HCT116 (cell line): ENCODE measurements at regions not wholly inside any gene's neighbourhood (a gene's known extent, or its start where the extent isn't known, plus 50 kb on each side); places are given as distances from the start of the nearest gene placed in this dataset.

ENCODE experiments used
- ATAC-seq: fragments of 200-7000 bp; cut with Tn5 transposase; 2 replicates; pipeline ENCODE4 v1.9.1; 2020; ENCODE audit warnings: mild to moderate bottlenecking, moderate library complexity
- BruUV-seq: library from RNA; stranded (reverse); fragments of 400-500 nt; replicated peaks from 2 replicates; lab custom pipeline; 2021; lab: Mats Ljungman, UMichigan
- CTCF ChIA-PET: fragments of 300-600 bp; sonication (Branson Sonifier 250); formaldehyde crosslinking; loops from one replicate; lab custom pipeline; 2021; ENCODE audit warnings: antibody characterized with exemption; lab: Charles Lee
- POLR2A ChIA-PET: fragments of 300-600, 350-600 bp; sonication (Branson Sonifier 250); formaldehyde crosslinking; loops from one replicate; lab custom pipeline; 2021; ENCODE audit warnings: antibody characterized with exemption; lab: Charles Lee
- RAD21 ChIA-PET, 2 experiments: fragments of 300-600 bp; sonication (Branson Sonifier 250); formaldehyde crosslinking; loops; one replicate each; lab custom pipeline; 2023; ENCODE audit warnings: low total read pairs in 2 of 2; ENCODE audit not compliant: uncharacterized antibody in 2 of 2, unreplicated experiment in 2 of 2, low non-redundant PET in 1 of 2; lab: Charles Lee
- DNase-seq: peaks from one replicate; pipeline ENCODE4 v3.0.0-alpha.2; 2010; ENCODE audit warnings: low read depth, low spot score
- H2AFZ ChIP-seq: fragments of 200-600 bp; shearing (Covaris generic), sonication (generic); 2 replicates; pipeline ENCODE4 v1.6.1; 2017; ENCODE audit warnings: low read depth, mixed run types, mixed read lengths, antibody characterized with exemption, low read length; ENCODE audit not compliant: poor library complexity, severe bottlenecking
- H3K27ac ChIP-seq: 2 replicates; pipeline ENCODE4 v1.5.1; 2012; ENCODE audit warnings: low read depth, low read length
- H3K27me3 ChIP-seq: fragments of 200-600 bp; sonication (generic); 2 replicates; pipeline ENCODE4 v1.6.1; 2016; ENCODE audit warnings: mixed run types, low read length, mixed read lengths; ENCODE audit not compliant: insufficient read depth
- H3K36me3 ChIP-seq, 2 experiments: fragments of 200-500 bp in 1 of 2; fragments of 200-600 bp in 1 of 2; sonication (Bioruptor generic) in 1 of 2; sonication (generic) in 1 of 2; 2 replicates each; pipeline versions ENCODE4 v1.5.1 to v1.6.1; 2014 to 2016; ENCODE audit warnings: low read length in 2 of 2, inconsistent platforms in 1 of 2, mixed read lengths in 1 of 2, mixed run types in 1 of 2; ENCODE audit not compliant: insufficient read depth in 2 of 2, control insufficient read depth in 1 of 2
- H3K4me1 ChIP-seq, 2 experiments: fragments of 200-600 bp in 1 of 2; sonication (generic) in 1 of 2; 2 replicates each; pipeline versions ENCODE4 v1.5.1 to v1.6.1; 2012 to 2017; ENCODE audit warnings: low read length in 2 of 2, inconsistent platforms in 1 of 2, mild to moderate bottlenecking in 1 of 2, mixed read lengths in 1 of 2, mixed run types in 1 of 2, moderate library complexity in 1 of 2; ENCODE audit not compliant: insufficient read depth in 2 of 2, control insufficient read depth in 1 of 2
- H3K4me2 ChIP-seq: fragments of 200-600 bp; sonication (generic); 2 replicates; pipeline ENCODE4 v1.6.1; 2017; ENCODE audit warnings: mixed run types, low read length, mixed read lengths
- H3K4me3 ChIP-seq, 2 experiments: fragments of 200-600 bp in 1 of 2; sonication (generic) in 1 of 2; replicated peaks in 1 of 2; 2 replicates each; pipeline ENCODE4 v1.5.1; 2011 to 2016; ENCODE audit warnings: low read length in 2 of 2, control low read depth in 1 of 2, low read depth in 1 of 2, mild to moderate bottlenecking in 1 of 2, mixed read lengths in 1 of 2, mixed run types in 1 of 2
- H3K79me2 ChIP-seq: fragments of 200-600 bp; sonication (generic); 2 replicates; pipeline ENCODE4 v1.6.1; 2017; ENCODE audit warnings: mild to moderate bottlenecking, mixed run types, low read length, moderate library complexity, mixed read lengths; ENCODE audit not compliant: insufficient read depth
- H3K9ac ChIP-seq: fragments of 200-600 bp; sonication (generic); 2 replicates; pipeline ENCODE4 v1.6.1; 2016; ENCODE audit warnings: low read length, mixed read lengths
- H3K9me2 ChIP-seq: fragments of 200-600 bp; sonication (generic), shearing (Covaris generic); 2 replicates; pipeline ENCODE4 v1.6.1; 2017; ENCODE audit warnings: mixed run types, mild to moderate bottlenecking, moderate library complexity; ENCODE audit not compliant: insufficient read depth
- H3K9me3 ChIP-seq, 2 experiments: fragments of 200-500 bp in 1 of 2; fragments of 200-600 bp in 1 of 2; sonication (Bioruptor generic) in 1 of 2; sonication (generic) in 1 of 2; 2 replicates each; pipeline ENCODE4 v1.6.1; 2014 to 2017; ENCODE audit warnings: low read length in 2 of 2, mixed read lengths in 2 of 2, inconsistent platforms in 1 of 2, low read depth in 1 of 2, mild to moderate bottlenecking in 1 of 2, mixed run types in 1 of 2, moderate library complexity in 1 of 2; ENCODE audit not compliant: control insufficient read depth in 1 of 2, insufficient read depth in 1 of 2
- H4K20me1 ChIP-seq: fragments of 200-600 bp; sonication (generic), shearing (Covaris generic); 2 replicates; pipeline ENCODE4 v1.6.1; 2017; ENCODE audit warnings: mixed run types, mild to moderate bottlenecking, moderate library complexity; ENCODE audit not compliant: insufficient read depth
- ATF3 ChIP-seq: IDR thresholded peaks from 2 replicates; pipeline ENCODE4 v1.6.1; 2012
- CBX3 ChIP-seq: IDR thresholded peaks from 2 replicates; pipeline ENCODE4 v1.6.1; 2012; ENCODE audit warnings: low read depth
- CEBPB ChIP-seq: IDR thresholded peaks from 2 replicates; pipeline ENCODE4 v1.6.1; 2012; ENCODE audit warnings: low read depth
- EGR1 ChIP-seq: IDR thresholded peaks from 2 replicates; pipeline ENCODE4 v1.6.1; 2012; ENCODE audit warnings: low read depth
- ELF1 ChIP-seq: IDR thresholded peaks from 2 replicates; pipeline ENCODE4 v1.6.1; 2012; ENCODE audit warnings: low read depth, borderline replicate concordance
- EZH2phosphoT487 ChIP-seq: fragments of 200-600 bp; IDR thresholded peaks from 2 replicates; pipeline ENCODE4 v1.6.1; 2018; ENCODE audit warnings: antibody characterized with exemption, borderline replicate concordance
- FOSL1 ChIP-seq: IDR thresholded peaks from 2 replicates; pipeline ENCODE4 v1.6.1; 2012; ENCODE audit warnings: low read depth
- JUND ChIP-seq: IDR thresholded peaks from 2 replicates; pipeline ENCODE4 v1.6.1; 2012
- MAX ChIP-seq: IDR thresholded peaks from 2 replicates; pipeline ENCODE4 v1.6.1; 2012
- POLR2AphosphoS5 ChIP-seq: IDR thresholded peaks from 2 replicates; pipeline ENCODE4 v1.6.1; 2011; ENCODE audit warnings: mild to moderate bottlenecking, low read depth, low read length, moderate library complexity
- RAD21 ChIP-seq: IDR thresholded peaks from 2 replicates; pipeline ENCODE4 v1.6.1; 2012; ENCODE audit warnings: low read depth, mild to moderate bottlenecking
- REST ChIP-seq: IDR thresholded peaks from 2 replicates; pipeline ENCODE4 v1.6.1; 2012; ENCODE audit warnings: low read depth
- SIN3A ChIP-seq: IDR thresholded peaks from 2 replicates; pipeline ENCODE4 v1.6.1; 2012; ENCODE audit warnings: low read depth
- SP1 ChIP-seq: IDR thresholded peaks from 2 replicates; pipeline ENCODE4 v1.6.1; 2012; ENCODE audit warnings: low read depth
- SRF ChIP-seq: IDR thresholded peaks from 2 replicates; pipeline ENCODE4 v1.6.1; 2012; ENCODE audit warnings: low read depth
- ZNF274 ChIP-seq: fragments of 200-500 bp; sonication (Bioruptor generic); IDR thresholded peaks from 2 replicates; pipeline ENCODE4 v1.6.1; 2014; ENCODE audit warnings: mild to moderate bottlenecking, low read depth, low read length, inconsistent platforms
- intact Hi-C: fragments of 100-400 bp; cut with micrococcal nuclease; formaldehyde crosslinking; loops from 2 replicates; pipeline ENCODE4 v1.10.0; 2022

GRCh38 chr1:148317288-148317985 is 165.4 kb upstream of the NBPF11 start:
- no peak overlapping the region for H3K4me2 ChIP-seq
- no peak overlapping the region for H2AFZ ChIP-seq
- ATAC-seq, result no peak
- ChIA-PET POLR2A (no interaction called here), RAD21 (no interaction called here), CTCF (no interaction called here)
- H3K4me3 ChIP-seq, result no peak overlapping the region
- H3K9me2 ChIP-seq, result no peaks in the 10 kb centered on the region
- no peaks in the 10 kb centered on the region for H3K36me3 ChIP-seq
- no peak overlapping the region for H3K9ac ChIP-seq
- H3K4me1 ChIP-seq, result no peaks in the 10 kb centered on the region
- no peaks in the 10 kb centered on the region for H3K27me3 ChIP-seq
- intact Hi-C loops, result no loop called here
- TF ChIP-seq EGR1, result no peak
- TF ChIP-seq CEBPB, result peak; percentile 38; the same call in 1 of the 2 replicates
- TF ChIP-seq, all 23 proteins: peak for 1
- H4K20me1 ChIP-seq, result no peaks in the 10 kb centered on the region
- no peaks in the 10 kb centered on the region for H3K79me2 ChIP-seq
- H3K27ac ChIP-seq, result no peak overlapping the region
- no peak for DNase-seq
- no TSS peak for BruUV-seq
- H3K9me3 ChIP-seq, result no peaks in the 10 kb centered on the region

- no peak for ATAC-seq
- ChIA-PET RAD21 (no interaction called here), CTCF (interaction anchor here (0.6 kb wide), 1 partner anchor 12 kb away, joined by 4 read pairs; no protein-coding TSS in a partner anchor), POLR2A (interaction anchor here (0.8 kb wide), 1 partner anchor 52 kb away, joined by 3 read pairs; no protein-coding TSS in a partner anchor)
- H4K20me1 ChIP-seq, result no peaks in the 10 kb centered on the region
- no peaks in the 10 kb centered on the region for H3K36me3 ChIP-seq
- H3K9me2 ChIP-seq, result no peaks in the 10 kb centered on the region
- intact Hi-C loops, result no loop called here
- BruUV-seq, result no TSS peak
- H3K4me2 ChIP-seq, result no peak overlapping the region
- no peak for DNase-seq
- no peak overlapping the region for H3K9ac ChIP-seq
- H2AFZ ChIP-seq, result no peak overlapping the region
- H3K4me3 ChIP-seq, result no peak overlapping the region
- no peaks in the 10 kb centered on the region for H3K27me3 ChIP-seq
- H3K79me2 ChIP-seq, result no peaks in the 10 kb centered on the region
- H3K9me3 ChIP-seq, result no peaks in the 10 kb centered on the region
- no peak overlapping the region for H3K27ac ChIP-seq
- no peaks in the 10 kb centered on the region for H3K4me1 ChIP-seq
- TF ChIP-seq EZH2phosphoT487 (no peak), RAD21 (no peak), CBX3 (no peak), ZNF274 (no peak), SRF (no peak), FOSL1 (no peak), MAX (no peak), JUND (no peak), POLR2AphosphoS5 (no peak), ATF3 (no peak), SP1 (no peak), EGR1 (no peak), ELF1 (no peak), SIN3A (no peak), REST (no peak)
Observed at GRCh38 chr1:148315071-148315811, 163.2 kb upstream of the NBPF11 start.
